NCI-H524 (cell line): ENCODE measurements at regions not wholly inside any gene's neighbourhood (a gene's known extent, or its start where the extent isn't known, plus 50 kb on each side); places are given as distances from the start of the nearest gene placed in this dataset.
"Not testable (repeated sequence)": the region's sequence is repeated elsewhere in the genome, so short reads cannot be mapped to it uniquely, and the experiment has no call there.

Source experiments
- DNase-seq, 2 experiments: peaks; one replicate each; lab custom pipeline; 2025; lab: John Stamatoyannopoulos, UW

- DNase-seq: peak in 1 of 2 experiments; percentile 12
Measured at GRCh38 chr15:36075333-36075732, 504.1 kb upstream of the CDIN1 start.

GRCh38 chr15:36079021-36079420, 500.4 kb upstream of the CDIN1 start:
- no peak for DNase-seq

- DNase-seq: no peak
Measured at GRCh38 chr15:36080759-36081158, 498.7 kb upstream of the CDIN1 start.

- DNase-seq: no peak
Measured at GRCh38 chr15:36090286-36090946, 489.0 kb upstream of the CDIN1 start.

GRCh38 chr15:36106640-36107335, 472.6 kb upstream of the CDIN1 start:
- DNase-seq: peak; percentile 92 to 98

- peak; percentile 11 to 66 for DNase-seq
Measured at GRCh38 chr15:36108541-36108940, 470.9 kb upstream of the CDIN1 start.

- DNase-seq: no peak
Measured at GRCh38 chr15:36109943-36110658, 469.3 kb upstream of the CDIN1 start.

GRCh38 chr15:36110659-36110993, 468.8 kb upstream of the CDIN1 start:
- no peak for DNase-seq

GRCh38 chr15:36117296-36117787, 462.1 kb upstream of the CDIN1 start:
- peak; percentile 46 to 87 for DNase-seq

- no peak for DNase-seq
Measured at GRCh38 chr15:36126194-36126593, 453.2 kb upstream of the CDIN1 start.

- no peak for DNase-seq
Measured at GRCh38 chr15:36130641-36131310, 448.6 kb upstream of the CDIN1 start.

GRCh38 chr15:36133742-36134141, 445.7 kb upstream of the CDIN1 start:
- DNase-seq: peak in 1 of 2 experiments; percentile 31

GRCh38 chr15:36136049-36136448, 443.4 kb upstream of the CDIN1 start:
- peak in 1 of 2 experiments; percentile 8 for DNase-seq

GRCh38 chr15:36152936-36153335, 426.5 kb upstream of the CDIN1 start:
- no peak for DNase-seq

- no peak for DNase-seq
Measured at GRCh38 chr15:36156879-36157427, 422.5 kb upstream of the CDIN1 start.

- DNase-seq: no peak
Measured at GRCh38 chr15:36160351-36160750, 419.1 kb upstream of the CDIN1 start.

- DNase-seq: no peak
Measured at GRCh38 chr15:36161108-36161507, 418.3 kb upstream of the CDIN1 start.

GRCh38 chr15:36161771-36162212, 417.6 kb upstream of the CDIN1 start:
- DNase-seq: no peak

- not testable (repeated sequence) for DNase-seq
Measured at GRCh38 chr15:36163983-36164382, 415.4 kb upstream of the CDIN1 start.

GRCh38 chr15:36172955-36173354, 406.5 kb upstream of the CDIN1 start:
- DNase-seq: no peak

GRCh38 chr15:36175186-36175740, 404.2 kb upstream of the CDIN1 start:
- DNase-seq: no peak
